GM12891 (cell line): ENCODE measurements at regions not wholly inside any gene's neighbourhood (a gene's known extent, or its start where the extent isn't known, plus 50 kb on each side); places are given as distances from the start of the nearest gene placed in this dataset.

Source experiments
- DNase-seq: peaks from one replicate; pipeline ENCODE4 v3.0.0; 2011; ENCODE audit warnings: low spot score; ENCODE audit not compliant: insufficient read length
- FAIRE-seq: peaks from 2 replicates; lab custom pipeline; 2011; peaks lifted over from hg19 to GRCh38; lab: Jason Lieb, UNC
- PAX5 ChIP-seq: IDR thresholded peaks from 2 replicates; pipeline ENCODE4 v1.6.1; 2011; ENCODE audit warnings: low read length, moderate library complexity, mild to moderate bottlenecking; ENCODE audit not compliant: insufficient read depth, severe bottlenecking
- POLR2A ChIP-seq: IDR thresholded peaks from 2 replicates; pipeline ENCODE4 v1.6.1; 2011; ENCODE audit warnings: low read depth, low read length, control low read depth
- POLR2AphosphoS5 ChIP-seq: IDR thresholded peaks from 2 replicates; pipeline ENCODE4 v1.6.1; 2011; ENCODE audit warnings: low read depth, low read length, control low read depth
- POU2F2 ChIP-seq: IDR thresholded peaks from 2 replicates; pipeline ENCODE4 v1.6.1; 2011; ENCODE audit warnings: low read depth, mild to moderate bottlenecking, control low read depth, low read length, moderate library complexity
- SPI1 ChIP-seq: IDR thresholded peaks from 2 replicates; pipeline ENCODE4 v1.6.1; 2011; ENCODE audit warnings: low read depth, low read length, control low read depth
- TAF1 ChIP-seq: IDR thresholded peaks from 2 replicates; pipeline ENCODE4 v1.6.1; 2011; ENCODE audit warnings: low read depth, low read length, control low read depth

DNA sequence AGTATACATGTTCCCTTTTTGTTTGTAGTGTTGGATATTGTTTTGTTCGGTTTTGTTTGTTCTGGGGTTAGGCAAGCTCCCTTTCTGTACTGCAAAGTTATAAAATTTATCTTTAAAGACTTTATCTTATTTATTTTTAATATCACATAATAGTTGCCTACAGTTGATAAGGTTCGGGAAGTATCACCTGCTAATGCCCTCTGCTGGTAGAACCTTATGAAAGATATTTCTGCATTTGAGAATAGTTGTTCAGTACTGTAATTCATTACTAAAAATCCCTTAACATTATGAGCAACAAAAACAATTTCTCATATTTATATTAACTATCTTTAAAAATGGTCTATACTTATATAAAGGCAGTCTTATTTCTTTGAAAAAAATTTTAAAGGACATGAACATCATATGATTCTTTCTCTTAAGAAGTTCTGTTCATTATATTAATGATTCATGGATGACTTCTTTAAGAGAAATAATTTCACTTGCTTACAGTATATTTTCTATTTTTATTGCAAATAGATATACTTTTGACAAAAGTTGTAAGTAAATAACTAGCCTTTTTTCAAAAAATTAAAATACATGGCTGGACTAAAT lies 1126.8 kb downstream of the SI start:
- no peak for DNase-seq
- FAIRE-seq: no peak
- no peak for TF ChIP-seq POLR2A
- no peak for TF ChIP-seq POU2F2
- TF ChIP-seq POLR2AphosphoS5: no peak
- no peak for TF ChIP-seq TAF1
- TF ChIP-seq SPI1: no peak
- TF ChIP-seq PAX5: no peak

DNA sequence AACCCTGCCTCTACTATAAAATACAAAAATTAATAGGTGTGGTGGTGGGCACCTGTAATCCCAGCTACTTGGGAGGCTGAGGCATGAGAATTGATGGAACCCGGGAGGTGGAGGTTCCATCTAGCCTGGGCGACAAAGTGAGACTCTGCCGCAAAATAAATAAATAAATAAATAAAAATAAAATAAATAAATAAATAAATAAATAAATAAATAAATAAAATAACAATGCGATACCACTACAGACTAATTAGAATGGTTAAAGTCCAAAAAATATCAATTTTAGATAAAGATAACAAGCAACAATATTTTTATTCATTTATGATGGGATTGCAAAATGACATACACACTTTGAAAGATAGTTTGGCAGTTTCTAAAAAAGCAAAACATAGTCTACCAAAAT lies 1131.5 kb downstream of the SI start:
- DNase-seq: no peak
- FAIRE-seq: no peak
- TF ChIP-seq SPI1 (no peak), PAX5 (no peak), TAF1 (no peak), POLR2AphosphoS5 (no peak), POLR2A (no peak), POU2F2 (no peak)

DNA sequence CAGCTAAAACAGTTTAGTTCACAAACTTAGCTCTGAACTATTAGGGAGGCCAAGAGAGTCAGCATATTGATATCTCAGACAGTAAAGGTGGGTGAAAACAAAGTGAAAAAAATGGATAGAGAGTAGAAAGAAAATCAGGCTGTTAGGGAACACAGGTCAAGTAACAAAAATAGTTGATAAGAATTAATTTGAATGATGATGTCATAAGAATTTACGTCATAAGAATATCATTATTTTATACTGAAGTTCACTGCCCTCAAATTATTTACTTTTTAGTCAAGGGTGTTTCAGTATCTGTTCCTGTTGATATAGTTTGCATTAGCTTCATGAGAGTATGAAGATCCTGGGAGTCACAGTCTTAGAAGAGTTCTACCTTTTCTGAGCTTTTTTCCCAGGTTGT lies 1134.6 kb downstream of the SI start:
- DNase-seq: no peak
- FAIRE-seq: no peak
- TF ChIP-seq PAX5: no peak
- no peak for TF ChIP-seq POLR2A
- no peak for TF ChIP-seq SPI1
- no peak for TF ChIP-seq POLR2AphosphoS5
- no peak for TF ChIP-seq TAF1
- TF ChIP-seq POU2F2: no peak

DNA sequence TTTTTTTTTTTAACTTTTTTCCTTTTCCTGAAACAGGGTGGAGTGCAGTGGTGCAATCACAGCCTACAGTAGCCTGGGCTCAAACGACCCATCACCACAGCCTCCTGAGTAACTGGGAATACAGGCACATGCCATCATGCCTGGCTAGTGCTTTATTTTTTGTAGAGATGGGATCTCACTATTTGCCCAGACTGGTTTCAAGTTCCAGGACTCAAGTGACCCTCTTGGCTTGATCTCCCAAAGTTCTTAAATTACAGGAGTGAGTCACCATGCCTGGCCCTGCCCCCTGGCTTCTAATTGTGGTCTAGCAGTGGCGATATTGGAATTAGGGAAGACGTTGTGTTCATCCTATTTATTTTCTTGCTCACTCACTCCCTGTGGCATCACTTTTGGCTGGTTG lies 1138.4 kb downstream of the SI start:
- TF ChIP-seq POU2F2: no peak
- TF ChIP-seq TAF1: no peak
- no peak for TF ChIP-seq POLR2A
- no peak for TF ChIP-seq POLR2AphosphoS5
- no peak for TF ChIP-seq PAX5
- TF ChIP-seq SPI1: no peak
- FAIRE-seq (no peak), DNase-seq (no peak)

DNA sequence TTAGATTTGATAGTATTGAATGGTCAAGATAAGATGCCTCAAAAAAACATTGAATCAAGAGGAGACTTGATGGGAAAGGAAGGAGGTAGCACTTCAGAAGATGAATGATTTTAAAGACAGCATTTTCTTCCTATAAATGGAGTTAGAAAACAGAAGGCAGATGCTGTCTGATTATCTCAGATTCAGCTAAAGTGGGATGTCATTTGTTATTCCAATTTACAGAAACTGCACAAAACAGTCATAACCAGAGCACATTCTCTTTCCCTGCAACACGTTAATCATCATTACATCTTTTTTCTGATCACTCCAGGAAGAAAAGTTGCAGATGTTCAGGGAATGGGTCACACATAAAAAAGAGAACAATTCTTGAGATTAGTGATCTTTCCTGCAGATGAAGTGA lies 1141.8 kb downstream of the SI start:
- FAIRE-seq (no peak), DNase-seq (no peak)
- TF ChIP-seq TAF1: no peak
- TF ChIP-seq POLR2AphosphoS5: no peak
- TF ChIP-seq POU2F2: no peak
- no peak for TF ChIP-seq SPI1
- no peak for TF ChIP-seq PAX5
- no peak for TF ChIP-seq POLR2A

DNA sequence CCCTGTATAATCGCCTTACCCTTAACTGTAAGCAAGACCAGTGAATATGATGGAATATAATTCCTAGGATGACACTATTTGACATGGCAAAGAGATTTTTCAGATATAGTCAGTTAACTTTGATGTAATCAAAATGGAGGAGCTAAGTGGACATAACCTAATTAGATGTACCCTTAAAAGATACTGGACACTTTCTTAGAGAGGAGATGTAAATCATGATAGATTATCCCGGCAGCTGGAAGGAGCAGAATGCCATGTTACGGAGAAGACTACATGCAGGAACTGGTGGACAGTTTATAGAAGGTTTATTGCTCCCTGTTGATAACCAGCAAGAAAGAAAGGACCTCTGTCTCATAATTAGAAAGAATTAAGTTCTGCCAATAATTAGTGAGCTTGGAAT lies 1142.9 kb downstream of the SI start:
- TF ChIP-seq PAX5: no peak
- TF ChIP-seq TAF1: no peak
- FAIRE-seq: no peak
- no peak for DNase-seq

DNA sequence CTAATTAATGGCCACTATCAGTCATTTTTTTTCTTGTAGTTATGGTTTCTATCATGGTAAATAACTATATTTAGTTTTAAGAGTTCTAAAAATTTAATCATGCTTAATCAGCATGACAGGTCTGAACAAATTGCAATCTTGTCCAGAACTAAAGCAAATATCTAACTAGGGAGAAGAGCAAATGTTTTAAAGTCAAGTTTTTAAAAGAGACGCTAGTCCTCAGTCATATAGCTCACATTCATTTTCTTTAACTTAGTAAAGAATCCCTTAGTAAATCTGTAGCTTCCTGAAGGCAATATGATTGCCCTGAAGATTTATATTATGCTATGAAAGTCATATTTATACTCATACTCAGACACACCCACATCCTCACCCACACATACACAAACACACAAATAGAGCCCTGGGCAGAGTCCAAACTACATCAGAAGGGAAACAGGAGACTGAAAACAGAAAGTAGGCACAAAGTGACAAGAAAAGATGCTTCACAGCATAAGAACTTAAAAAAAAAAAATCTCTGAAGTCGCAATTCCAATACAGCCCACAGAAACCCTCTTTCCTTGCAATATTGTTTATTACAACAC lies 1149.1 kb downstream of the SI start:
- no peak for DNase-seq
- FAIRE-seq: no peak
- TF ChIP-seq POLR2AphosphoS5 (no peak), PAX5 (no peak), POU2F2 (no peak), POLR2A (no peak), SPI1 (no peak), TAF1 (no peak)

DNA sequence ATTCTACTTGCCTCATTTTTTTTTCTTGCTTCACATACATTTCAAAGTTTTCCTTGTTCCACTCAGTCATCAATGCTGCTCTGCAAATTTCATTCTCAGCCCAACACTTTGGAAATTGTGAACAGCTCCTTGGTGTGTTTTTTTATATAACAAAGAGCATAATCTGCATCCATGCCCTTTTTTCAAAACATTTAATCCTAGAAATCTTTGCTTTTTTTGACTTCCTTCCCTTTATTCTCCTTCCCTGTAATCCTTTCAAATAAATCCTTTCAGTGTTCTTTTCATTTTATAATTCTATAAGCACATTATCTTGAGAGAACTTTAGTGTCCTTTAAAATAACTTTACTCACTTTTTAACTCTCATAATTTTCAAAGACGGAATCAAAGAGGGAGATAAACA lies 1150.8 kb downstream of the SI start:
- FAIRE-seq: no peak
- no peak for TF ChIP-seq PAX5
- no peak for TF ChIP-seq SPI1
- no peak for TF ChIP-seq POLR2A
- TF ChIP-seq POU2F2: no peak
- TF ChIP-seq POLR2AphosphoS5: no peak
- no peak for TF ChIP-seq TAF1
- no peak for DNase-seq

DNA sequence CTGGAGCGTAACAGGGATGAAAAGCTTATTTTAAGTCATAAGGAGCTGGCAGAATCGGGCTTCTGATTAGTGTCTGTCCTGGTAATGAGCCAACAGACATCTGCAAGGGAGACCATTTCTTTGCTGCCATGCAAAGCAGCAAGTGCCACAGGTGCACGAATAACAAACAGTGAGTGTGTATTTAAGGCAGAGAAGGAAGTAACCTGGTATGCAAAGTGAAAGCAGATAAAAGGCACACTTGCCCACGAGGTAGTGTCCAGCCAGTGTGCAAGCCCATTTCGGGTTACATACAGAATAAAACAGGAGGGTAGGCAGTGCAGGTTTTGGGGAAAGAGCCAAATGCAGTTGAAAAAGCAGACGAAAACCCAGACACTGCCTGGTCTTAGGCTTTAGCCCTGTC lies 1153.7 kb downstream of the SI start:
- TF ChIP-seq TAF1: no peak
- TF ChIP-seq POU2F2: no peak
- no peak for TF ChIP-seq POLR2AphosphoS5
- no peak for DNase-seq
- FAIRE-seq: no peak

DNA sequence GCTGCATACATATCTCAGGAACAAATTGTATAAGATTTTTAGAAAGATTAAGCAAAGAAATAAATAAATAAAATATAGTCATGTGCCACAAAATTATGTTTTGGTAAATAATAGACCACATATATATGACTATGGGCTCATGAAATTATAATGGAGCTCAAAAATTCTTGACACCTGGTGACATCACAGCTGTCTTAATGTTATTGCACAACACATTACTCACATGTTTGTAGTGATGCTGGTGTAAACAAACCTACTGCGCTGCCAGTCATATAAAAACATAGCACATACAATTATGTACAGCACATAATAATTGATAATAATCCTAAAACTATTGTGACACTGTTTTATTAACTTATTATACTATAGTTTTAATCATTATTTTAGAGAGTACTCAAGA lies 1159.1 kb downstream of the SI start:
- no peak for FAIRE-seq
- TF ChIP-seq POLR2A (no peak), POLR2AphosphoS5 (no peak), SPI1 (no peak), PAX5 (no peak), TAF1 (no peak), POU2F2 (no peak)
- DNase-seq: no peak
